ENCODE measurements at regions not wholly inside any gene's neighbourhood (a gene's known extent, or its start where the extent isn't known, plus 50 kb on each side); places are given as distances from the start of the nearest gene placed in this dataset.

DNA sequence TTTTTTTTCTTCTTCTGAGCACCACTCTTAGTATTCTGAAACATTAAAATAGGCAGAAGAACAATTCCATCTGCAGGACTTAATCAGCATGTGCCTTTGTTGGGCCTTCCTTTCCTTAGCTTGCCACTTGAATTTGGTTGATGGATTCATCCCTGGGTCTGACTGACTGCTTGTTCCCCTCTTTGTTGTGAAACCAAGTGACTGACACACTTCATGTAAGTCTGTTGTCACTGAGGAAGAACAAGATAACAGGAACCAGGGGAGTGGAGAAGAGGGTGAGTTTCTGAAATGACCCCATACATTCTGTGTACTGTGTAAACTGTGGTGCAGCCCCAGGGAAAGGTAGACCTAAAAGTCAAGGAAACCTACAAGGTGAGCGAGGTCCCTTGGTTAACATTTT lies 188.7 kb upstream of the TBC1D5 start:
- peaks cover 10% of the 10 kb centered on the region for H3K27me3 Mint-ChIP-seq
- DNase-seq, result no peak
- peaks cover 2% of the 10 kb centered on the region for H3K9me3 Mint-ChIP-seq
- peaks cover 1% of the 10 kb centered on the region for H3K4me1 Mint-ChIP-seq
- ATAC-seq (ENCODE audit: low read depth), result no peak
- no peaks in the 10 kb centered on the region for H3K36me3 Mint-ChIP-seq
- no peak overlapping the region for H3K27ac Mint-ChIP-seq
- no peak overlapping the region for H3K4me3 Mint-ChIP-seq
- POLR2A ChIA-PET, result no interaction called here

DNA sequence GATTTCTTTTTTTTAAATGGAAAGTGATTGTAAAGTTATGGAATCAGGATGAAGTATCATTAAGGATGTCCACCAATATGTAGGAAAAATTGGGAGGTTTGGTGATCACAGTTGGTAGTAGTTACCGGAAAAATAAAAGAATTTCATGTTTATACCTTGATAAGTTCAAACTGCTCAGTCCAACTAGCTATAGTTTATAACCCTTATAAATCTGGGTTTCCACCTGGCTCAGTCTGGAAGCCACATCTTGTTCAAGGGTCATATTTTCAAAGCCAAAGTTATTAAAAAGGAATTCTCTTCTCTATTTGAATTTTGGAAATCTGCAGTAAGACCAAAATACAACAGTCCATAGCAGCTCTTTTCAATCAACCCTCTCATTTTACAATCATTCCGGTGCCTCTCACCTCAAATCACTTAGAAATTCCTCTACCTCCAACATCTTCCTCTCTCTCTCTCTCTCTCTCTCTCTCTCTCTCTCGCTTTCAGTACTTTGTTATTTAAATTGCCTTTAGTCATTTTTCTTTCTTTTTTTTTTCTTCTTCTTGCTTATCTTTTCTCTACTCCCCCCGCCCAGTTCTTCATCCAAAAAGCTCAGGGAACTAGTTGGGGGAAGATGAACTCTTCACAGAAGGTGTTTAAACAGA lies 186.2 kb upstream of the TBC1D5 start:
- POLR2A ChIA-PET, result no interaction called here
- DNase-seq (no peak), ATAC-seq (ENCODE audit: low read depth) (no peak)
- peaks cover 7% of the 10 kb centered on the region for H3K27me3 Mint-ChIP-seq
- peaks cover 4% of the 10 kb centered on the region for H3K9me3 Mint-ChIP-seq
- peaks cover 1% of the 10 kb centered on the region for H3K36me3 Mint-ChIP-seq
- H3K27ac Mint-ChIP-seq, result no peak overlapping the region
- H3K4me3 Mint-ChIP-seq, result no peak overlapping the region
- peaks cover 1% of the 10 kb centered on the region for H3K4me1 Mint-ChIP-seq

DNA sequence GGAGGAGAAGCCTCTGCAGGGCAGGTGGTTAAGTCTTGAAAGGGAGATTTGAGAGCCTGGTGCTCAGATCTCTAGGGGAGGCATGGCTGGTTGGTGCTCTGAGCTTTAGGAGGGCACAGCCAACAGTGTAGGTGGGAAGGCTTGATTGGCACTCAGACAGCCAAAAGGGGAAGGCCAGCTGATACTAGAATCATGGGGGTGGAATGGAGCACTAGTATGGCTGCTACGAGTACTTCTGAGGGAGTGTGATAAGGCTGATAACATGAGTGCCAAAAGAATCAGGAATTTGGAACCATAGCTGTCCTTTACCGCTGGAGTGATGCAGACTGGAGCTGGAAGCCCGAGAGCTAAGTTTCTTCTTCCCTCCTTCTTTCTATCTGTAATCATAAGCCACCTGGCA lies 184.6 kb upstream of the TBC1D5 start:
- peaks cover 1% of the 10 kb centered on the region for H3K36me3 Mint-ChIP-seq
- no peak for DNase-seq
- no peak overlapping the region for H3K27ac Mint-ChIP-seq
- H3K27me3 Mint-ChIP-seq, result peaks cover 7% of the 10 kb centered on the region
- POLR2A ChIA-PET, result no interaction called here
- H3K4me1 Mint-ChIP-seq, result peaks cover 1% of the 10 kb centered on the region
- no peak for ATAC-seq (ENCODE audit: low read depth)
- H3K4me3 Mint-ChIP-seq, result no peak overlapping the region
- peaks cover 4% of the 10 kb centered on the region for H3K9me3 Mint-ChIP-seq

DNA sequence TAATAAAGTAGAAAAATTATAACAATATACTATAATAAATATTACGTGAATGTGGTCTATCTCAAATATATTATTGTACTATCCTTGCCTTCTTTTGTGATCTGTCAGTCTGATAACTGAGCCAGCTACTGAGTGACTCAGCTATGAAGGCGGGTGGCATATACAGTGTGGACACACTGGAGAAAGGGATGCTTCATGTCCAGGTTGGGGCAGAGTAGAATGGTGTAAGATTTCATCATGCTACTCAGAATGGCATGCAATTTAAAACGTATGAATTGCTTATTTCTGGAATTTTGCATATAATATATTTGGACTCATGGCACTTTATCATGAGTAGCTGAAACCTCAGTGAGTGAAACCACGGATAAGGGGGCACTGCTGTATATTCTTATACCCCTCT lies 172.9 kb upstream of the TBC1D5 start:
- Mint-ChIP-seq H3K4me3 (no peak overlapping the region), H3K27me3 (peaks cover 10% of the 10 kb centered on the region), H3K9me3 (no peaks in the 10 kb centered on the region), H3K36me3 (no peaks in the 10 kb centered on the region), H3K4me1 (no peaks in the 10 kb centered on the region), H3K27ac (no peak overlapping the region)
- DNase-seq (no peak), ATAC-seq (ENCODE audit: low read depth) (no peak)
- POLR2A ChIA-PET, result no interaction called here

DNA sequence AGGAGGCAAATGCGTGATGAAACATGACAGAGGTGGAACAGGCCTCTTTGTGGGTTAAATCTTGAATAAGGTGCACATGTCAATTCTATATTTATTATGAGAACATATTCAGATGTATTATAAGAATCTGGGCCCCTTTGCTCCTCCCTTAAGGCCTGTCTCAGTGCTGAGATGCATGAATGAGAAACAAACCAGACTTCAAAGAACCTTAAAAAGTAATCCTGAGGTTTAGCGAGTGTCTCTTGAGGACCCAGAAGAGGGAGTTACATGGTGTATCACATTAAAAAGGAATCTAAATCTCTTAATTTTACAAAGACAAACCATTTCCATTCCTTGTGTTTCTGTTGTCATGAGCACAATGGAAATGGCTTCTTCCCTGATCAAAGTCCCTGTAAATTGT lies 170.9 kb upstream of the TBC1D5 start:
- no peak overlapping the region for H3K27ac Mint-ChIP-seq
- H3K4me1 Mint-ChIP-seq, result no peaks in the 10 kb centered on the region
- ATAC-seq (ENCODE audit: low read depth) (no peak), DNase-seq (no peak)
- H3K36me3 Mint-ChIP-seq, result no peaks in the 10 kb centered on the region
- H3K27me3 Mint-ChIP-seq, result peaks cover 12% of the 10 kb centered on the region
- POLR2A ChIA-PET, result no interaction called here
- H3K4me3 Mint-ChIP-seq, result no peak overlapping the region
- no peaks in the 10 kb centered on the region for H3K9me3 Mint-ChIP-seq

DNA sequence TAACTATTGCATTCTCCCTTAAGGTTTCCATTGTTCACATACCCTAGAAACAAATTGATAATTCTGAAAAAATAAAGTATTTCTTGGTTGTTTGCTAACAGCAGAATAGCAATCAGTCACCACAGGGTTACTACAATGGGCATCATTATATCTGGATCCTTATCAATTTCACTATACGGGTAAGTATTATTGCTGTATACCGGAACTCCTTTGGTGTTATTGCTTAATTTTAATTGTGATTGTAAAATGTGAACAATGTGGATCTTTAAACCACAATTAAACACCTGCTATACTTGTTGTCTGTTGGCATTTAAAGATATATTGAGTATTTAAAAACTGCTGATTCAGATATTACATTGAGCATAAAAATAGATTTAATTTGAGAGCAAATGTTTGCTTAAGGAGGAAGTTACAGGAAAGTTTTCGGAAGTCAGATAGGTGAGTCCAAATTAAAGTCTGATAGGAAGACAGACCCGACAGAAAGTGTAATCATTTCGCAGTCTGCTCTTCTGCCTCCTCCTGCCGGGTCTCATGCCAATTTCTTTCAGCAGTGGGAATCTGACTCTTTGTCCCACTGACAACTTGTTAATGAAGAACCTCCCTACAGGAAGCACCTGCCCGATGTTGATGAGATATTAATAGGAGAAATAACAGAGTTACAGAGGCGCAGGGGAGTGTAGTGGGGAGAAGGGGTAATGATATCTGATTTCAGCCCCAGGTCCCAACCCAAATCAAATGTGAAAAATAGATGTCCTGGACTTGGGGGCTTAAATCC lies 169.7 kb upstream of the TBC1D5 start:
- Mint-ChIP-seq H3K9me3 (no peaks in the 10 kb centered on the region), H3K27ac (no peak overlapping the region), H3K4me1 (no peaks in the 10 kb centered on the region), H3K4me3 (no peak overlapping the region), H3K36me3 (no peaks in the 10 kb centered on the region), H3K27me3 (peaks cover 12% of the 10 kb centered on the region)
- POLR2A ChIA-PET, result no interaction called here
- no peak for ATAC-seq (ENCODE audit: low read depth)
- no peak for DNase-seq

DNA sequence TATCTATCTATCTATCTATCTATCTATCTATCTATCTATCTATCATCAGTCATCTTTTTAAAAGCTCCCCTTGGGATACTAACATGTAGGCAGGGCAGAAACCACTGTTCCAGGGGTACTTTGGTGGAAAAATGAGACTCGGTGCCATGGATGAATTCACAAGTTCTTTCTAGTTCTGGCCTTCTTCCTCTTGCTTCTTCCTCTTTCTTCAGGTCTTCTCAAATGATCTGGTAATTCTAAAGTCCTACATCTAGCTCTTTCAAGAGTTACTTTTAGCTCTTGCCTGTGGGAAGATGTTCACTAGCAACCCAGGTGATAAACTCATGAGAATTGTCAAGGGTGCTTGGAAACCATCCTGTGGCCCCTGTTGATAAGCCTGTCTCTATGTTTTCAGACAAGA lies 168.5 kb upstream of the TBC1D5 start:
- no peaks in the 10 kb centered on the region for H3K36me3 Mint-ChIP-seq
- H3K4me1 Mint-ChIP-seq, result peaks cover 4% of the 10 kb centered on the region
- no peak overlapping the region for H3K4me3 Mint-ChIP-seq
- POLR2A ChIA-PET, result no interaction called here
- DNase-seq (no peak), ATAC-seq (ENCODE audit: low read depth) (no peak)
- H3K27me3 Mint-ChIP-seq, result peaks cover 12% of the 10 kb centered on the region
- H3K9me3 Mint-ChIP-seq, result no peaks in the 10 kb centered on the region
- no peak overlapping the region for H3K27ac Mint-ChIP-seq

DNA sequence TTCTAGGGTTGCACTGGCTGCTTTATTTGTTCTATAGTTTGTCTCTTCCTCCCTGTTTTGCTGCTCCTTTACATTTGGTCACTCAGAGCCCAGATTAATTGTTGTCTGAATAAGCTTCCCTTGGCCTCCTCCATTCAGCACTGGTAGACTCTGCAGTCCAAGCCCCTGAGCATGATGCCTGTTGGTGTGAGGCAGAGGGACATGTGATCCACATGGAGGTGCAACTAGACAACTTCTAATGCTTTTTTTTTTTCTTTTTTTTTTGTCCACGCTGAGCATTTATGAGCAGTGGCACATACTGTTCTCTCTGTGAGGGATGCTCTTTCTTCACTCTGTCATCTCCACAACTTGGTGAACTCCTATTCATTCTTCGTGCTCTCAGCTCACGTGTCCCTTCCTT lies 167.3 kb upstream of the TBC1D5 start:
- no peak for ATAC-seq (ENCODE audit: low read depth)
- DNase-seq, result no peak
- Mint-ChIP-seq H3K4me3 (no peak overlapping the region), H3K4me1 (peaks cover 7% of the 10 kb centered on the region), H3K9me3 (no peaks in the 10 kb centered on the region), H3K27me3 (peaks cover 15% of the 10 kb centered on the region), H3K36me3 (no peaks in the 10 kb centered on the region), H3K27ac (no peak overlapping the region)
- POLR2A ChIA-PET, result no interaction called here

DNA sequence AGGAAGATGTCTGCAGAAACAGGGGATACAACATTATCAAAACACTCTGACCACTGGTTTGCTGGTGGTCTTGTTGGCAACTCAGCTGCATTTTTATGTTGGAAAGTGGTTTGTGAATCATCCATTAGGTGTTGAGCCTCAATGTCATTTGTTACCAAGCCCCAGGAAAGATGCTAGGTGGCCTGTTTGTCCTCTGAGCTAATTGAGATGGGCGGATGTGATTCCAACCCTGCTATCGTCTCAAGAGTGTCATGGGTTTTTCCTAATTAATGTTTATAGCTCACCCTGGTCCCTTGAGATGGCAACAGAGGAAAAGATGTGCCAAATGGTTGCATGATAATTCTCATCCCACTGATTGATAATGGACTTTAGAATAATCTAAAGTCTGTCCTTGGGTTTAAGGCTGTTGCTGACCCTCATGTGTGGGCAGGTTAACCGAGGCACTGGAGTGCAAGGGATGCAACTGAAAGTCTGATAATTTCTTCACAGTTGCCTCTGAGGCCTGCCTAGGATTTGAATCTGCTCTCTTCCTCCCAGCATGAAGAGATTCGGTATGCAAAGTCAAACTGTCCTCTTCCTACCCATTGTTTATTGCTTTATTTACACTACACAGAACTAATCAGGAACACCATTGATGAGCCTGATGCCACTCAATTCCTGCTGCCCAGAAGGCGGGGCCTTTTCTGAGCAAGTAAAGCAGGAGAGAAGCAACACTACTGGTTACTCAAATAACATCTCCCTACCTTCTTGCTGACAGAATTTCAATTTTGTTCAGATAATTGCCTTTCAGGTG lies 166.2 kb upstream of the TBC1D5 start:
- Mint-ChIP-seq H3K36me3 (no peaks in the 10 kb centered on the region), H3K27ac (no peak overlapping the region), H3K4me3 (no peak overlapping the region), H3K4me1 (peaks cover 7% of the 10 kb centered on the region), H3K27me3 (peaks cover 14% of the 10 kb centered on the region), H3K9me3 (no peaks in the 10 kb centered on the region)
- POLR2A ChIA-PET, result no interaction called here
- ATAC-seq (ENCODE audit: low read depth) (no peak), DNase-seq (no peak)

DNA sequence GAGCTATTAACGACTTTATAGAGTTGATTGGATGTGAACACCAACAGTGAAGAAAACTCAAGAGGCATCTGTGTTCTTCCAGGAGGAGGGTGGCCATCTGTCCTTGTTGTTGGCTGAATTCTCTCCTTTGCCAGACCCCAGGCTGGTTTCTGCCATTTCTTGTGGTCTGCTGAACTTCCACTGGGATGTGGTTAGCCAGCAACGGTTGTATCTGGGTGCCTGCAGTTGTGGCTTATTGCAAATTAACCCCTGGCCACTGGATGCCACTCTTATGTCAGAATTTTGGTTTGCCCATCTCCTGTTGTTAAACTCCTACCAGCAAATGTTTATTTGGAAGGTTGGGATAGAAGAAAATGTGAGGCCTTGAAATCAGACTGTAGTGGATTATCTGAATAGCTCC lies 163.6 kb upstream of the TBC1D5 start:
- POLR2A ChIA-PET, result no interaction called here
- Mint-ChIP-seq H3K36me3 (no peaks in the 10 kb centered on the region), H3K27ac (no peak overlapping the region), H3K4me1 (peaks cover 7% of the 10 kb centered on the region), H3K27me3 (peaks cover 5% of the 10 kb centered on the region), H3K4me3 (no peak overlapping the region), H3K9me3 (no peaks in the 10 kb centered on the region)
- DNase-seq, result no peak
- ATAC-seq (ENCODE audit: low read depth), result no peak

DNA sequence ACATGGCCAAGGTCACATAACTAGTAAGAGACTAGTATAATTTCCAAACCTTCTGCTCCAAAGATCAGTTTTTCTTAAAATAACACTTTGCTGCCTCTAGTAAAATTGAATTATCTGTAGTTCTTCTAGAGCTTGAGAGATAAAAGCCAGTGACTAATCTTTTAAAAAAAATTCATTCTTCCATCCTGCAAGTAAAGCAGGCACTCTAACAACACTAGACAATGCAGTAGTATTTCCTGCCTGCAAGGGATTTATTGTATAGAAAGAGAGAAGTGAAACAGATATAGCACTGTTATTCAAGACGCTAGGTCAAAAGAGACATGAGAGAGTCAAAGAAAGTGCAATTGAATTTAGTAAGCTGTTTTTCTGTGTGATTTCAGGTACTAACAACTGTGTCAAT lies 159.5 kb upstream of the TBC1D5 start:
- ATAC-seq (ENCODE audit: low read depth) (no peak), DNase-seq (no peak)
- Mint-ChIP-seq H3K36me3 (peaks cover 5% of the 10 kb centered on the region), H3K4me3 (no peak overlapping the region), H3K4me1 (peaks cover 7% of the 10 kb centered on the region), H3K27me3 (peaks cover 3% of the 10 kb centered on the region), H3K9me3 (peaks cover 10% of the 10 kb centered on the region), H3K27ac (no peak overlapping the region)
- POLR2A ChIA-PET, result no interaction called here

DNA sequence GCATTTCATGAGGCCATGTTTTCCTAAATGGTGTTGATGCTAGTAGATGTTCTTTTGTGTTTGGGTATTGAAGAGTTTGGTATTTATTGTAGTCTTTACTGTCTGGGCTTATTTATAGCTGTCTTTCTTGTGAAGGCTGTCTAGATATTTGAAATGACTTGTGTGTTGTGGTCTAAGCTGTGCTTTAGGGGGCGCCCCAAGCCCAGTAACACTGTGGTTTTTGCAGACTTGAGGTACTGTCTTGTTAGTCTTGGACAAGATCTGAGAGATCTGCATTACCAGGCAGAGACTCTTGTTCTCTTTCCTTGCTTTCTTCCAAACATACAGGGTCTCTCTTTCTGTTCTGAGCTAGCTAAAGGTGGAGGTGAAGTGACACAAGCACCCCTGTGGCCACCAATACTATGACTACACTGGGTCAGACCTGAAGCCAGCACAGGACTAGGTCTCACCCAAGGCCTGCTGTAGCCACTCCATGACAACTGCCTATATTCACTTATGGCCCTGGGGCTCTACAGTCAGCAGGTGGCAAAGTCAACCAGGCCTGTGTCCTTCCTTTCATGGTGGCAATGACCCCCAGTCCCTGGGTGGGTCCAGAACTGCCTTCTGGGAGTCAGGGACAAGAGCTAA lies 152.1 kb upstream of the TBC1D5 start:
- ATAC-seq (ENCODE audit: low read depth) (no peak), DNase-seq (peak; percentile 51)
- no peak overlapping the region for H3K4me3 Mint-ChIP-seq
- peaks cover 3% of the 10 kb centered on the region for H3K9me3 Mint-ChIP-seq
- peaks cover 3% of the 10 kb centered on the region for H3K27me3 Mint-ChIP-seq
- POLR2A ChIA-PET, result no interaction called here
- H3K4me1 Mint-ChIP-seq, result no peaks in the 10 kb centered on the region
- H3K36me3 Mint-ChIP-seq, result peaks cover 5% of the 10 kb centered on the region
- no peak overlapping the region for H3K27ac Mint-ChIP-seq

DNA sequence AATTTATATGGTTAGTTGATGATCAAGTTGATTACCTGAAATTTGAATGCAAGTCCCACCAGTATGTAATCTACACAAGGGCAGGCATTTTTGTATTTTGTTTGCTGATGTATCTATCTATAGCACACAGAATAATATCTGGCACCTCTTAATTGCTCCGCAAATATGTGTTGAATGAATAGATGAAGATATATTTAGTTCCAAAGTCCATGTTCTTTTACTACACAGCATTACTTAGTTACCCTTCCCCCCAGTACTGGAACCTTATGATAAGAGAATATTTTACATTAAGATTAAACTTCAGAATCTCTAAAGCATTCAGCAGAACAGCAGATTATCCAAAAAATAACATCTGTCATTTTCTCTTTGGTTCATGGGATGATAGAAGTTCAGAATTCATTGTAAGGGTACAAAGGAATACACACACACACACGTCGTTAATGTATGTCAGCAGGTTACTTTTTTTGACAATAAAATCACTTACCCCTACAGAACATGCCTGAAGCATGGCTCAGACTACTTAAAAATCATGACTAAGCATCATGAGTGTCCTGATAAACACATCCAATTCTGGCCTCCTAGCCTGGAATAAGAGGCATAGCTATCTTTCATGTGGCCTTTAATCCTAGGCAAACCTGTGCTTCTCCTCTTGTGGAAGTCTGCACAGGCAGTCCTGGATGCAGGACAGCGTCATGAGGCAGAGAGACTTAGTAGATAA lies 148.9 kb upstream of the TBC1D5 start:
- Mint-ChIP-seq H3K4me3 (no peak overlapping the region), H3K4me1 (no peaks in the 10 kb centered on the region), H3K36me3 (no peaks in the 10 kb centered on the region), H3K27me3 (peaks cover 6% of the 10 kb centered on the region), H3K27ac (no peak overlapping the region), H3K9me3 (no peaks in the 10 kb centered on the region)
- DNase-seq, result no peak
- POLR2A ChIA-PET, result no interaction called here
- no peak for ATAC-seq (ENCODE audit: low read depth)

Measured in activated naive CD8-positive, alpha-beta T cell treated with anti-CD3 and anti-CD28 coated beads, Interleukin-2, amount 10 ng/mL, durations not matched to agents 7 days and 5 days (primary cell).